Natural killer cell (primary cell): ENCODE measurements at regions not wholly inside any gene's neighbourhood (a gene's known extent, or its start where the extent isn't known, plus 50 kb on each side); places are given as distances from the start of the nearest gene placed in this dataset.

Experiments
- ATAC-seq, 3 donors: fragments of 150-1000 bp in 2 of 3; fragments of 200-7000 bp in 1 of 3; cut with Tn5 transposase; 1 replicate in 1 of 3; 2 replicates in 2 of 3; pipeline ENCODE4 v1.10.0; 2021; ENCODE audit warnings: mild to moderate bottlenecking in 2 of 3, moderate library complexity in 2 of 3
- DNase-seq, 2 donors: peaks; one replicate each; pipeline versions ENCODE4 v3.0.0 to v3.0.0-alpha.2; 2013 to 2021; ENCODE audit warnings: mixed read lengths in 1 of 2
- H3K27ac ChIP-seq: one replicate; pipeline ENCODE4 v1.5.1; 2013; ENCODE audit warnings: mild to moderate bottlenecking, low read length
- H3K27me3 ChIP-seq: one replicate; pipeline ENCODE4 v1.6.1; 2013; ENCODE audit warnings: low read length; ENCODE audit not compliant: control insufficient read depth, insufficient read depth
- H3K36me3 ChIP-seq: one replicate; pipeline ENCODE4 v1.6.1; 2013; ENCODE audit warnings: low read length; ENCODE audit not compliant: control insufficient read depth, insufficient read depth
- H3K4me1 ChIP-seq: one replicate; pipeline ENCODE4 v1.6.1; 2013; ENCODE audit warnings: low read length; ENCODE audit not compliant: control insufficient read depth, insufficient read depth
- H3K4me3 ChIP-seq: one replicate; pipeline ENCODE4 v1.5.1; 2013; ENCODE audit warnings: low read length
- H3K9me3 ChIP-seq: one replicate; pipeline ENCODE4 v1.6.1; 2013; ENCODE audit warnings: low read length; ENCODE audit not compliant: control insufficient read depth, insufficient read depth
- H3K27ac Mint-ChIP-seq, 2 donors: one replicate each; pipeline ENCODE4 v1.8.0; 2022; ENCODE audit warnings: mild to moderate bottlenecking in 2 of 2, mixed read lengths in 2 of 2, moderate library complexity in 1 of 2
- H3K27me3 Mint-ChIP-seq, 2 donors: one replicate each; pipeline ENCODE4 v1.8.0; 2022; ENCODE audit warnings: low read depth in 2 of 2, mixed read lengths in 2 of 2
- H3K36me3 Mint-ChIP-seq: one replicate; pipeline ENCODE4 v1.8.0; 2022; ENCODE audit warnings: mixed read lengths
- H3K4me1 Mint-ChIP-seq, 2 donors: one replicate each; pipeline ENCODE4 v1.8.0; 2022; ENCODE audit warnings: mixed read lengths in 2 of 2
- H3K4me3 Mint-ChIP-seq: one replicate; pipeline ENCODE4 v1.8.0; 2022; ENCODE audit warnings: mild to moderate bottlenecking, moderate library complexity, mixed read lengths
- H3K9me3 Mint-ChIP-seq, 2 donors: one replicate each; pipeline ENCODE4 v1.8.0; 2022; ENCODE audit warnings: mixed read lengths in 2 of 2
- CTCF ChIP-seq: fragments of 200-600 bp; IDR thresholded peaks from one replicate; pipeline ENCODE4 v1.8.0; 2022; ENCODE audit warnings: antibody characterized with exemption
- WGBS: methylation state at CpG from one replicate; pipeline ENCODE4 v1.1.7; 2013; ENCODE audit warnings: missing lambda C conversion rate; ENCODE audit not compliant: insufficient coverage; 5-methylcytosine and 5-hydroxymethylcytosine counted together
- intact Hi-C: fragments of 100-400 bp; cut with micrococcal nuclease; formaldehyde crosslinking; loops from one replicate; pipeline ENCODE4 v1.14.2; 2022

DNA sequence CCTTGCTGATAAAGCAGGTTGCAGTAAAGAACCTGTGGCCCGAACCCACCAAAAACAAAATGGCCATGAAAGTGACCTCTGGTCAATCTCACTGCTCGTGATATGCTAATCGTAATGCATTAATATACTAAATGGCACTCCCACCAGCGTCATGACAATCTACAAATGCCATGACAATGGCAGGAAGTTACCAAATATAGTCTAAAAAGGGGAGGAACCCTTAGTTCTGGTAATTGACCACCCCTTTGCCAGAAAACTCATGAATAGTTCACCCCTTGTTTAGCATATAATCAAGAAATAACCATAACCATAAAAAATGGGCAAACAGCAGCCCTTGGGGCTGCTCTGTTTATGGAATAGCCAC is 1139.4 kb upstream of the LRRN3 start:
- intact Hi-C loops: no loop called here
- H3K36me3 ChIP-seq: no peaks in the 10 kb centered on the region
- no peak overlapping the region for H3K27ac ChIP-seq
- Mint-ChIP-seq H3K4me3 (no peak overlapping the region), H3K4me1 (no peaks in the 10 kb centered on the region), H3K27ac (no peak overlapping the region), H3K36me3 (peaks cover 10% of the 10 kb centered on the region), H3K27me3 (no peaks in the 10 kb centered on the region), H3K9me3 (peaks cover 15 to 20% of the 10 kb centered on the region in 2 donors)
- DNase-seq (no peak), ATAC-seq (no peak)
- no peak for TF ChIP-seq CTCF
- H3K4me1 ChIP-seq: no peaks in the 10 kb centered on the region
- H3K27me3 ChIP-seq: no peaks in the 10 kb centered on the region
- no peak overlapping the region for H3K4me3 ChIP-seq
- 80% methylated on average over 3 of the region's 4 CpGs for WGBS
- H3K9me3 ChIP-seq: peaks cover 4% of the 10 kb centered on the region

DNA sequence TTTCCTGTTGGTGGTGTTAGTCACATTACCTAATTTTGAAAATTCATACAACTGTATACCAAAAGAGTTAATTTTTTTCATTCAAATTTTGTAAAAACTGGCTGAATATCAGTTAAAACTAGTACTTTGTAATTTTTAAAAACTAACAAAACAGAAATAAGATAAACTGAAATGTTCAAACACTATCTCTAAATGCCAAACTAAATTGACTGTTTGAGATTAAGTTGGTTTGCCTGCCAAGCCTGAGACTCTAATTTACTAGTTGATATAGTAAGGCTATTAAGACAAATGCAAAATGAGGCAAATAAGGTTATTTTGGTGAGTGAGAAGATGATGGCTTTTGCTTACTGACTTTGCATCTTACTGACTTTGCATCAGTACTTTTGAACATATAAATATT is 1134.9 kb upstream of the LRRN3 start:
- no peak for TF ChIP-seq CTCF
- Mint-ChIP-seq H3K27me3 (no peaks in the 10 kb centered on the region), H3K4me1 (no peaks in the 10 kb centered on the region), H3K27ac (no peak overlapping the region), H3K36me3 (peaks cover 18% of the 10 kb centered on the region), H3K9me3 (peaks cover 17 to 26% of the 10 kb centered on the region in 2 donors), H3K4me3 (no peak overlapping the region)
- H3K36me3 ChIP-seq: no peaks in the 10 kb centered on the region
- no peak overlapping the region for H3K27ac ChIP-seq
- no peak overlapping the region for H3K4me3 ChIP-seq
- H3K9me3 ChIP-seq: peaks cover 13% of the 10 kb centered on the region
- intact Hi-C loops: no loop called here
- H3K27me3 ChIP-seq: no peaks in the 10 kb centered on the region
- no peak for ATAC-seq
- H3K4me1 ChIP-seq: no peaks in the 10 kb centered on the region
- no peak for DNase-seq

GRCh38 chr7:109956916-109957315 is 1134.0 kb upstream of the LRRN3 start:
- H3K27me3 Mint-ChIP-seq: no peaks in the 10 kb centered on the region
- no peak overlapping the region for H3K27ac Mint-ChIP-seq
- peaks cover 23 to 31% of the 10 kb centered on the region in 2 donors for H3K9me3 Mint-ChIP-seq
- H3K4me3 Mint-ChIP-seq: no peak overlapping the region
- H3K4me1 Mint-ChIP-seq: no peaks in the 10 kb centered on the region
- no peak for TF ChIP-seq CTCF
- Histone ChIP-seq H3K4me1 (no peaks in the 10 kb centered on the region), H3K4me3 (no peak overlapping the region), H3K27ac (no peak overlapping the region), H3K36me3 (no peaks in the 10 kb centered on the region), H3K9me3 (peaks cover 9% of the 10 kb centered on the region), H3K27me3 (no peaks in the 10 kb centered on the region)
- no peak for DNase-seq
- H3K36me3 Mint-ChIP-seq: peaks cover 18% of the 10 kb centered on the region
- ATAC-seq: no peak
- intact Hi-C loops: no loop called here

DNA sequence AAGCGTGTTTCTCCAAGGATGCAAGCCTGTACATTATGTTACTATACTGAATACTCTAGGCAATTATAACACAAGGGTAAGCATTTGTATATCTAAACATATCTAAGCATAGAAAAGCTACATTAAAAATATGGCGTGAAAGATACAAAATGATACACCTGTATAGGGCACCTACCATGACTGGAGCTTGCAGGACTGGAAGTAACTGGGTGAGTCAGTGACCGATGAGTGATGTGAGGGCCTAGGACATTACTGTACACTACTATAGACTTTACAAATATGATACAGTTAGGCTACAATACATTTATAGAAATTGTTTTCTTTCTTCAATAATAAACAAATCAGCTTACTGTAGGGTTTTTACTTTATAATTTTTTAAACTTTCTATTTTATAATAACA is 1127.2 kb upstream of the LRRN3 start:
- Mint-ChIP-seq H3K27me3 (no peaks in the 10 kb centered on the region), H3K27ac (no peak overlapping the region), H3K4me3 (no peak overlapping the region), H3K36me3 (peaks cover 2% of the 10 kb centered on the region), H3K4me1 (no peaks in the 10 kb centered on the region), H3K9me3 (peaks cover 10 to 17% of the 10 kb centered on the region in 2 donors)
- Histone ChIP-seq H3K27ac (no peak overlapping the region), H3K4me1 (no peaks in the 10 kb centered on the region), H3K4me3 (no peak overlapping the region), H3K9me3 (peaks cover 10% of the 10 kb centered on the region), H3K27me3 (no peaks in the 10 kb centered on the region), H3K36me3 (no peaks in the 10 kb centered on the region)
- intact Hi-C loops: no loop called here
- WGBS: 100% methylated on average over 2 of the region's 3 CpGs
- DNase-seq (no peak), ATAC-seq (no peak)
- no peak for TF ChIP-seq CTCF
